HG02840 (cell line): ENCODE measurements at regions not wholly inside any gene's neighbourhood (a gene's known extent, or its start where the extent isn't known, plus 50 kb on each side); places are given as distances from the start of the nearest gene placed in this dataset.

Source experiments
- ATAC-seq: cut with Tn5 transposase; IDR thresholded peaks from one replicate; pipeline ENCODE4 v1.9.1; 2021; ENCODE audit warnings: mild to moderate bottlenecking, moderate library complexity, moderate number of reproducible peaks; ENCODE audit not compliant: unreplicated experiment, low FRiP score

GRCh38 chr11:128367573-128367972 lies 219.8 kb downstream of the ETS1 start:
- no peak for ATAC-seq

DNA sequence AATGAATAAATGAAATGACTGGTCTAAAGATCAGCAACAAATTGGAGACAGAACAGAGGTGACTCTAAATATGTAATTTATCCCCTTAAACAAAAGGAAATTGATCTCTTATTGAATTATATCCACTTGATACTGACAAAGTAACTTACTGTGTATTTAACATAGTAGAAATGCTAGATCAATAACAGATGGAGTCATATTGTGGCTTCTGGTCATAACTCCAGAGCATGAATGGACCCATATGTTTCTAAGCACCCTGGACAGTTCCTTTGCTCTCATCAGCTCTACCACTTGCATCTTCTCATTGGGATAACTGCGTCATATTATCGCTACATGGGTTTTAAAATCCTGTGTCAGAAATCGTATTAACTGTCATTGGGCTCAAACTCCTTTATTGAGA lies 222.3 kb downstream of the ETS1 start:
- no peak for ATAC-seq

DNA sequence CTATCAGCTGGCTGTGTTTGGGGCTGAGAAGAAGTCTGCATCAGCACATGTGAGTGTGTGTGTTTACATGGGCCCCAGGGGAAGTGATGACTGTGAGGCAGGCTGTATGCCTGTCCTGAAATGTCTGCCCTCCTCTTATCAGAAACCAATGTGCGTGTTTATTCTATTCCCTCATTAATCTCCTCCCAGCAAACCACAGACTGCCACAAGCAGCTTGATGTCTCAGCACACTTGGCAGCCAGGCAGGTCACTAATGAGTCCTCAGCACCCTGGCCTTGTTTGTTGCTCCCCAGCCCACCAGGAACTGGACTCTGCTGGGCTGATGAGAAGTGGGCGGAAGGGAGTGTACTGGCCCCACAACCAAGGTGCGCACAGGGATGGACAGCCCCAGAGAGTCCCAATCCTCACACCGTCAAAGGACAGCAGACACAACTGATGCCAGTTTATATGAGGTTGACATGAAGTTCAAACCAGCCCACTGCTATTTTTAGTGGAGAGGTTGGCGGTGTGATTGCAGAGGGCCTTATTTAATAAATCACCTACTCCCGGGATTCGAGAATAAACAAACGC lies 225.8 kb downstream of the ETS1 start:
- no peak for ATAC-seq

GRCh38 chr11:128359515-128359914 lies 227.8 kb downstream of the ETS1 start:
- no peak for ATAC-seq

GRCh38 chr11:128357073-128357472 lies 230.3 kb downstream of the ETS1 start:
- no peak for ATAC-seq

DNA sequence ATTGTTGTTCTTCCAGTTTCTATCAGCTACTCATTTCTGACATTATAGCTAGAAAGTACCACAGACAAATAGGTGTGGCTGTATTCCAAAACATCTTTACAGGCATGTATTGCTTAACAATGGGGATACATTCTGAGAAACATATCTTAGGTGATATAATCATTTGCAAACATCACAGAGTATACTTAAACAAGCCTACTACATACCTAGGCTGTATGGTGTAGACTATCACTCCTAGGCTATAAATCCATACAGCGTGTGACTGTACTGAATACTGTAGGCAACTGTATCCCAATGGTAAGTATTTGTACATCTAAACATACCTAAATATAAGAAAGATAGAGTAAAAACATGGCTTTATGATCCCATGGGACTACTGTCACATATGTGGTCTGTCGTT lies 231.8 kb downstream of the ETS1 start:
- ATAC-seq = no peak

- ATAC-seq = no peak
These were observed 232.9 kb downstream of the ETS1 start for GRCh38 chr11:128354476-128354875.

DNA sequence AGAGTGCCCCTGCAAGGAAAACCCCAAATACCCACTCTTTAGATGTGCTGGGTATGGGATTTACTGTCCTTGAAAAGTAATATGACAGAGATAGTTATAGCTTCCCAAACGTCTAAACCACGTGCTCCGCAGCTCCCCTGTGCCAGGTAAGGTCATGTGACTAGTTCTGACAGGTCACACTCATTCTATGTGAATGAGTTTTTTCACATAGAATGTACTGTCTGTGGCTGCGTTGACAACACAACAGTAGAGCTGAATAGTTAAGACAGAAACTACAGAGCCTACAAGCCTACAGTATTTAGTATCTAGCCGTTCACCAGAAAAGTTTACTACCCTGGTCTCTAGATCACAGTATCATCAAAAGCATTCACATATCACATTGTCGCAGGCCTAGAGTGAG lies 236.2 kb downstream of the ETS1 start:
- no peak for ATAC-seq

DNA sequence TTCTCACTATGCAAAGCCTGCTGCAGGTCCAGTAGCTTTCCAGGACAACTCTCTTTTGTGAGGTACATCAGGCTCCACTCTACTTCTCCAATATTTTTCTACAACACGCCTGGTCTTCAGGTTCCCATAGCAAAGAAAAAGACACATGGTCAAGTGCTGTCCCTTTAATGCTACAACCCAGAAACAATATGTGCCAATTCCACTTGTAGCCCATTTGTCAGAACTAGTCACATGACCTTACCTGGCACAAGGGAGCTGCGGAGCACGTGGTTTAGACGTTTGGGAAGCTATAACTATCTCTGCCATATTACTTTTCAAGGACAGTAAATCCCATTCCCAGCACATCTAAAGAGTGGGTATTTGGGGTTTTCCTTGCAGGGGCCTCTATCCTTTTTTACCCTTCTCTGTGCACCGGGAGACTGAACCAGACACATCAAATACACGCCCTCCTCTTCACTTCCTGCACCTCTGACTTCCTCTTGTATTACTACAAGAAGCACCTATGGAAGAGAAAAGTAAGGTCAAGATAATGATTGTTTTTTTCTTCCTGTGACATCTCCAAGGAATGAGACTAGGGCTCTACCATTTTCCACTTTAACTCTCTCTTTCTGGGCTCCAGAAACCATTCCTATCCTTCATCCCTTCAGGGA lies 237.6 kb downstream of the ETS1 start:
- no peak for ATAC-seq

DNA sequence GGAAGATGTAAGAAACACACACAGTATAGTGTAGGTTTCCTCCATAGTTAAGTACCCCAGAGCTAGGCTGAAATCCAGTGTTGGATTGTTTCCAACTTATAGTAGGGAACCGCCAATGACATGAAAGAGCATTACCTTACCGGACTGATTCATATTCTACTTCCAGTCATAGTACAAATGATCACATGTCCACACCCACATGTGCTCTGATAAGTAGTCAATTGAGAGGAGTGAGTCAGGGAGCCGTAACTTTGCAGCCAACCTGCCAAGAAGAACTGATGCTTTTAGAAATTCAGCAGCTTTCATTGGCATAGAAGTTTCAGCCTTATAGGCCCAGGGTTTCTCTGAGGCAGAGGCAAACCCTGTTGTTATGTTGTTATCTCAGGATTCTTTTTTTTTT lies 240.6 kb downstream of the ETS1 start:
- ATAC-seq = no peak

GRCh38 chr11:128345316-128345715 lies 242.0 kb downstream of the ETS1 start:
- ATAC-seq = no peak

GRCh38 chr11:128343870-128344269 lies 243.5 kb downstream of the ETS1 start:
- ATAC-seq = no peak

- ATAC-seq = no peak
These were observed 244.2 kb downstream of the ETS1 start for GRCh38 chr11:128343135-128343514.

DNA sequence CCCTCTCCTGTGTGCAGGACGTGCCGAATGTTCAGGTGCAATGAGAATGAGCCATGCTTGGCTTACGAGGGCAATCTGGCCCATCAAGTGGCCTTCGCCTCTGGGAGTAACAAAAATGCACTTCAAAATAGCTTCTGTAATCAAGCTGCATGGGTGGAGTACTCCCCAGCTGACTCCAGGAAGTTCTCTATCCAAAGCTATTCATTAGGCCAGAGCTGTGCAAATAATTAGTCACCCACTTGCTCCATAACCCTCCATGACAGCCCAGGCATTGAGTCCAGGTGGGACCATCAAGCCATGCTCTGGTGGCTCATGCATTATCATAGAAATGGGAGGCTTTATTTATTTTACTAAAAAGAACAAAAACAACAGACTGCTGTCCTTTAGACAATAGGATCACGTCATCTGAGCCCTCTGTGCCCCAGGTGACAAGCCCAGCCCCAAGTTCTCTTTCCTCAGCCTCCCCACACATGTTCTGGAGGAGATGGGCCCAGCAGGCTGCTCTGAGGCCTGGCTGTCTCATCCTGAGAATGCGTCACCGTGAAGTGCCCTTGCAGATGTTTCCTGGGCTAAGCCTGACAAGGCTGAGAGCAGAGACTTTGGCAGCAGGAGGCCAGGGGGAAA lies 244.7 kb downstream of the ETS1 start:
- ATAC-seq = peak; percentile 75

DNA sequence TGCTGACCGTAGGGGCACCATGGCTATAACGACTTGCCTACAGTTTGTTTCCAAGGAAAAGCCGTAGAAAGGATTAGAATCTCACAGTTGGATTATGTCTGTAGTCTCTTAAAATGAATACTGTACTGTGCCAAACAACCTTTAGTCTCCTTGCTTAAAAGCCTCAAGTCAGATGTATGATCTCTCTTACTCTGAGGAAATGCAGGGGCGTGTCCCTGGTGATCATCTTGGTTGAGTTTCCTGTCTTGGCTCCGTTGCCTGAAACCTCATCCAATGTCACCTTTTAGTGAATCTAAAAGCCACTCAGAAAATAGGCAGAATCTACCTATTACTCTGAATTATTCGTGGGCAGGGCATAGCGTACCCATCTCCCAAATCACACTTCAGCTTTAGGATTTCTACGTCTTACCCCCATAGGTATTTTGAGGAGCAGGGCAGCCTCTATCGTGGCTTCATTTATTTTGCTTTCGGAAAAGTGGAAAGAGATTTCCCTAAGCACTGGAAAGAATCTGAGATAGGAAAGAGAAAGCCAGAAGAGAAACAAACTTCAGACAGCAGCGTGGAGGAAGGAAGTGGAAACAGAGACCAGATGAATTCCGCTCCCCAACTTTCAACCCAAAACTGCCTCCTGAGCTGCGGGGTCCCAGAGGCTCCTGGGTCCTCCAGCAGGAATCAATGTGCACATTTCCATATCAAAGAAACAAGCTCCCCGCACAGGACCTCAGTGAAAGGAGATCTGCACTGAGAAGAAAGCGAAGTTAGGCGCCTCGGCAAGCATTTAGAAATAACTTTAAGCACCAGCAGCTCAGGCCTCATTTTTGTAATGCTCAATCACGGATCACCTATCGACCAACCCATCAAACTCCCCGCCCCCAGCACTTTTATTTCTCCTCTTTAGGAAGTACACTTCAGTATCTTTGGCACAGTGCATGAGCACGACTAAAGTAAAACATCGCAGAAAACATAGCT lies 245.8 kb downstream of the ETS1 start:
- ATAC-seq = no peak

- no peak for ATAC-seq
These were observed 247.6 kb downstream of the ETS1 start for GRCh38 chr11:128339792-128340191.

- no peak for ATAC-seq
These were observed 248.5 kb downstream of the ETS1 start for GRCh38 chr11:128338811-128339210.

DNA sequence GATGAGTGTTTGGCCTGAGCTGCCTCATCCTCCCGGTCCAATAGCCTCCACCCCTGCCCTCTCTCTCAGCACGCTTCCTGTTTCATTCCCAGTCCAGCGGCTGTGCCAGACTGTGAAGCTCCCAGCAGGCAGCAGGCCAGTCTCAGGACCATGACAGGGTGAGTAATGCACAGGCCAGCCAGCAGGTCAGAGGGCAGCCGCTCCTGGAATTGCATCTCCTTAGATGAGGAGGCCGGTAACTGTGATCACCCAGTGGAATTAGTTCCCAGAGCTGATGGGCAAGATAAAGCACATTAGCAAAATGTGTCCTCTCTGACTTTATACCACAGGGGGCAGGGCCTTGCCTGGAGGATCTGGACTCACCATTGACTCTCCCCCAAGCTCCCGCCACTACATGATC lies 251.2 kb downstream of the ETS1 start:
- ATAC-seq = no peak

- ATAC-seq = no peak
These were observed 251.6 kb downstream of the ETS1 start for GRCh38 chr11:128335729-128336128.

DNA sequence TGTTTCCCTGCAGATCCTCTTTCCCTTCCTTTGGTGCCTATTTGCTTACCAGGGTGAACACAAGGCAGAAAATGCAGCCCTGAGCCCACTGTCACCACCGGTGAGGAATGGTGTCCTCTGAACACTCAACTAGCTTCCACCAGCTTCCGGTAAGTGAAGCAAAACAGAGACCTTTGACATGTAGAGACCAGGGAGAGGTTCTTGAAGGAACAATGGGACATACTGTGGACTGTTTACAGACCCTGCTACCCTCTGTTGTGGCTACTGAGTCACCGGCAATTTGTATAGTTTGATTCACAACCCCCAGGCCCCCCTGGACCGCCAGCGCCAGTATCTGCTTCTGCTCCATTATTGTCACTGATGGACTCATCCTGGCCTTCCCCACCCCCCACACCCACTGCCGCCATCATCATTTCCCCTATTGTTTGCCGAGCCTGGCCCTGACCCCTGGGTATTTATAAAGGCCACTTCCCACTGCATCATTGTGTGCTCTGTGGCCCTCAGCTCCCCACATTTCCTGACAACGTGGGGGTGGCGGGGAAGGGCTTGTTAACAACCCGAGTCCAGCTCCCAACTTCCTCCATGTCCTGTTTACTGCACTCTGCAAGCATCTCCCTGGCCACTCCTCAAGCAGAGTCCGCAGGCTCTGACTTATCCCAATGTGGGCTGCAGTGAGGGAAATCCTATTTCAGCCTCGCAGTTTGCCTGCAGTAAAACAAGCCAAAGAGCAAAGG lies 252.9 kb downstream of the ETS1 start:
- ATAC-seq = no peak
